GM12878 (cell line): ENCODE measurements at regions not wholly inside any gene's neighbourhood (a gene's known extent, or its start where the extent isn't known, plus 50 kb on each side); places are given as distances from the start of the nearest gene placed in this dataset.

Source experiments
- BRCA1 ChIP-seq: IDR thresholded peaks from 2 replicates; pipeline ENCODE4 v1.6.1; 2011; ENCODE audit warnings: low read depth, low read length, improper control_type of control experiment
- EP300 ChIP-seq, 2 experiments: fragments of 150-350 bp in 1 of 2; IDR thresholded peaks; 2 replicates each; pipeline ENCODE4 v1.6.1; 2011 to 2012; ENCODE audit warnings: low read depth in 2 of 2, low read length in 2 of 2, borderline replicate concordance in 1 of 2, improper control_type of control experiment in 1 of 2, inconsistent platforms in 1 of 2; ENCODE audit not compliant: control insufficient read depth in 1 of 2
- ESRRA ChIP-seq: IDR thresholded peaks from 2 replicates; pipeline ENCODE4 v1.6.1; 2012; ENCODE audit warnings: mild to moderate bottlenecking, low read length, improper control_type of control experiment
- MYC ChIP-seq: IDR thresholded peaks from 2 replicates; pipeline ENCODE4 v1.6.1; 2011; ENCODE audit warnings: mild to moderate bottlenecking, low read length, moderate library complexity, inconsistent platforms; ENCODE audit not compliant: insufficient read depth, insufficient replicate concordance, insufficient read length, severe bottlenecking
- NFIC ChIP-seq: IDR thresholded peaks from 2 replicates; pipeline ENCODE4 v1.6.1; 2012; ENCODE audit warnings: low read depth, mild to moderate bottlenecking, inconsistent platforms, low read length, moderate library complexity
- SP1 ChIP-seq: IDR thresholded peaks from one replicate; pipeline ENCODE4 v1.6.1; 2011; ENCODE audit warnings: low read depth, low read length
- ZBED1 ChIP-seq: IDR thresholded peaks from 2 replicates; pipeline ENCODE4 v1.6.1; 2016; ENCODE audit warnings: borderline replicate concordance
- ZNF207 ChIP-seq: fragments of 450-650 bp; IDR thresholded peaks from 2 replicates; pipeline ENCODE4 v1.6.1; 2014; ENCODE audit warnings: antibody characterized with exemption, mild to moderate bottlenecking, borderline replicate concordance
- ZZZ3 ChIP-seq: IDR thresholded peaks from 2 replicates; pipeline ENCODE4 v1.6.1; 2011; ENCODE audit warnings: low read depth; ENCODE audit not compliant: control insufficient read depth, insufficient read length
- TF ChIP-seq, protein P1 (sequence below), 3 experiments: IDR thresholded peaks in 2 of 3; conservative IDR thresholded peaks in 1 of 3; 2 replicates each; pipeline ENCODE4 v1.5.1; 2011; ENCODE audit warnings: low read depth in 3 of 3, low read length in 3 of 3, mild to moderate bottlenecking in 3 of 3, control low read depth in 2 of 3, moderate library complexity in 2 of 3, inconsistent platforms in 1 of 3, mixed read lengths in 1 of 3; ENCODE audit not compliant: control insufficient read depth in 2 of 3, insufficient read depth in 1 of 3; ENCODE audit errors: extremely low read depth in 1 of 3
- TF ChIP-seq, protein P2 (sequence below): fragments of 450-650 bp; IDR thresholded peaks from 2 replicates; pipeline ENCODE4 v1.6.1; 2017; ENCODE audit warnings: antibody characterized with exemption, mild to moderate bottlenecking, moderate library complexity
- TF ChIP-seq, protein P3 (sequence below): fragments of 450-650 bp; IDR thresholded peaks from 2 replicates; pipeline ENCODE4 v1.6.1; 2016; ENCODE audit warnings: mild to moderate bottlenecking, moderate library complexity, borderline replicate concordance
- TF ChIP-seq, protein P4 (sequence below): IDR thresholded peaks from 2 replicates; pipeline ENCODE4 v1.6.1; 2012; ENCODE audit warnings: low read depth, low read length, improper control_type of control experiment

DNA sequence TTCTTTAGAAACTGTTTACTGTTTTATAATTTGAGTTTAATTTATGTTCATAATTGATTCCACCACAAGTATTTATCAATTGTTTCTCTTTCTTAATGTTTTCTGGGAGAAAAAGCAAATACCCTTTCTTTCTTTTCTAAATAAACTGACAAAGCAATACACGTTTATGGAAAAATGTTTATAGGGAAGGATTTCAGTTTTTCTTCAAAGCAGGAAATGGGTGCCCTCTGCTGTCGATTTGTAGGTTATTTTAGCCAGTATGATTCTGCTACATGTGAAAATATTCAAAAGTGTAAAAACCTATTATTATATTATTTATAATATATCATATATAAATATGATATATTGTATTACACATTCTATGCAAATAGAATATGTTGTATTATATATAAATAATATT is 921.0 kb upstream of the ROBO1 start:
- TF ChIP-seq NFIC, result no peak
- no peak for TF ChIP-seq ZNF207
- TF ChIP-seq SP1, result no peak
- TF ChIP-seq ESRRA, result no peak
- no peak for TF ChIP-seq BRCA1
- TF ChIP-seq, protein P1, sequence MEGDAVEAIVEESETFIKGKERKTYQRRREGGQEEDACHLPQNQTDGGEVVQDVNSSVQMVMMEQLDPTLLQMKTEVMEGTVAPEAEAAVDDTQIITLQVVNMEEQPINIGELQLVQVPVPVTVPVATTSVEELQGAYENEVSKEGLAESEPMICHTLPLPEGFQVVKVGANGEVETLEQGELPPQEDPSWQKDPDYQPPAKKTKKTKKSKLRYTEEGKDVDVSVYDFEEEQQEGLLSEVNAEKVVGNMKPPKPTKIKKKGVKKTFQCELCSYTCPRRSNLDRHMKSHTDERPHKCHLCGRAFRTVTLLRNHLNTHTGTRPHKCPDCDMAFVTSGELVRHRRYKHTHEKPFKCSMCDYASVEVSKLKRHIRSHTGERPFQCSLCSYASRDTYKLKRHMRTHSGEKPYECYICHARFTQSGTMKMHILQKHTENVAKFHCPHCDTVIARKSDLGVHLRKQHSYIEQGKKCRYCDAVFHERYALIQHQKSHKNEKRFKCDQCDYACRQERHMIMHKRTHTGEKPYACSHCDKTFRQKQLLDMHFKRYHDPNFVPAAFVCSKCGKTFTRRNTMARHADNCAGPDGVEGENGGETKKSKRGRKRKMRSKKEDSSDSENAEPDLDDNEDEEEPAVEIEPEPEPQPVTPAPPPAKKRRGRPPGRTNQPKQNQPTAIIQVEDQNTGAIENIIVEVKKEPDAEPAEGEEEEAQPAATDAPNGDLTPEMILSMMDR (IDR thresholded peaks at IDR 0.05 in 2 of 3, conservative IDR thresholded peaks at IDR 0.05 in 1 of 3; ENCODE audit: control insufficient read depth in 2 of 3, extremely low read depth in 1 of 3, insufficient read depth in 1 of 3, low read depth in 3 of 3, low read length in 3 of 3), result peak in 1 of 3 experiments; percentile 2; a peak in 1 of 6 replicates
- TF ChIP-seq, protein P2, sequence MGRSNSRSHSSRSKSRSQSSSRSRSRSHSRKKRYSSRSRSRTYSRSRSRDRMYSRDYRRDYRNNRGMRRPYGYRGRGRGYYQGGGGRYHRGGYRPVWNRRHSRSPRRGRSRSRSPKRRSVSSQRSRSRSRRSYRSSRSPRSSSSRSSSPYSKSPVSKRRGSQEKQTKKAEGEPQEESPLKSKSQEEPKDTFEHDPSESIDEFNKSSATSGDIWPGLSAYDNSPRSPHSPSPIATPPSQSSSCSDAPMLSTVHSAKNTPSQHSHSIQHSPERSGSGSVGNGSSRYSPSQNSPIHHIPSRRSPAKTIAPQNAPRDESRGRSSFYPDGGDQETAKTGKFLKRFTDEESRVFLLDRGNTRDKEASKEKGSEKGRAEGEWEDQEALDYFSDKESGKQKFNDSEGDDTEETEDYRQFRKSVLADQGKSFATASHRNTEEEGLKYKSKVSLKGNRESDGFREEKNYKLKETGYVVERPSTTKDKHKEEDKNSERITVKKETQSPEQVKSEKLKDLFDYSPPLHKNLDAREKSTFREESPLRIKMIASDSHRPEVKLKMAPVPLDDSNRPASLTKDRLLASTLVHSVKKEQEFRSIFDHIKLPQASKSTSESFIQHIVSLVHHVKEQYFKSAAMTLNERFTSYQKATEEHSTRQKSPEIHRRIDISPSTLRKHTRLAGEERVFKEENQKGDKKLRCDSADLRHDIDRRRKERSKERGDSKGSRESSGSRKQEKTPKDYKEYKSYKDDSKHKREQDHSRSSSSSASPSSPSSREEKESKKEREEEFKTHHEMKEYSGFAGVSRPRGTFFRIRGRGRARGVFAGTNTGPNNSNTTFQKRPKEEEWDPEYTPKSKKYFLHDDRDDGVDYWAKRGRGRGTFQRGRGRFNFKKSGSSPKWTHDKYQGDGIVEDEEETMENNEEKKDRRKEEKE, result no peak
- TF ChIP-seq, protein P3, sequence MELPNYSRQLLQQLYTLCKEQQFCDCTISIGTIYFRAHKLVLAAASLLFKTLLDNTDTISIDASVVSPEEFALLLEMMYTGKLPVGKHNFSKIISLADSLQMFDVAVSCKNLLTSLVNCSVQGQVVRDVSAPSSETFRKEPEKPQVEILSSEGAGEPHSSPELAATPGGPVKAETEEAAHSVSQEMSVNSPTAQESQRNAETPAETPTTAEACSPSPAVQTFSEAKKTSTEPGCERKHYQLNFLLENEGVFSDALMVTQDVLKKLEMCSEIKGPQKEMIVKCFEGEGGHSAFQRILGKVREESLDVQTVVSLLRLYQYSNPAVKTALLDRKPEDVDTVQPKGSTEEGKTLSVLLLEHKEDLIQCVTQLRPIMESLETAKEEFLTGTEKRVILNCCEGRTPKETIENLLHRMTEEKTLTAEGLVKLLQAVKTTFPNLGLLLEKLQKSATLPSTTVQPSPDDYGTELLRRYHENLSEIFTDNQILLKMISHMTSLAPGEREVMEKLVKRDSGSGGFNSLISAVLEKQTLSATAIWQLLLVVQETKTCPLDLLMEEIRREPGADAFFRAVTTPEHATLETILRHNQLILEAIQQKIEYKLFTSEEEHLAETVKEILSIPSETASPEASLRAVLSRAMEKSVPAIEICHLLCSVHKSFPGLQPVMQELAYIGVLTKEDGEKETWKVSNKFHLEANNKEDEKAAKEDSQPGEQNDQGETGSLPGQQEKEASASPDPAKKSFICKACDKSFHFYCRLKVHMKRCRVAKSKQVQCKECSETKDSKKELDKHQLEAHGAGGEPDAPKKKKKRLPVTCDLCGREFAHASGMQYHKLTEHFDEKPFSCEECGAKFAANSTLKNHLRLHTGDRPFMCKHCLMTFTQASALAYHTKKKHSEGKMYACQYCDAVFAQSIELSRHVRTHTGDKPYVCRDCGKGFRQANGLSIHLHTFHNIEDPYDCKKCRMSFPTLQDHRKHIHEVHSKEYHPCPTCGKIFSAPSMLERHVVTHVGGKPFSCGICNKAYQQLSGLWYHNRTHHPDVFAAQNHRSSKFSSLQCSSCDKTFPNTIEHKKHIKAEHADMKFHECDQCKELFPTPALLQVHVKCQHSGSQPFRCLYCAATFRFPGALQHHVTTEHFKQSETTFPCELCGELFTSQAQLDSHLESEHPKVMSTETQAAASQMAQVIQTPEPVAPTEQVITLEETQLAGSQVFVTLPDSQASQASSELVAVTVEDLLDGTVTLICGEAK, result no peak
- TF ChIP-seq EP300 (IDR thresholded peaks at IDR 0.05; ENCODE audit: borderline replicate concordance in 1 of 2, control insufficient read depth in 1 of 2, low read depth in 2 of 2, low read length in 2 of 2), result no peak
- no peak for TF ChIP-seq ZZZ3
- TF ChIP-seq MYC, result no peak
- no peak for TF ChIP-seq ZBED1
- TF ChIP-seq, protein P4, sequence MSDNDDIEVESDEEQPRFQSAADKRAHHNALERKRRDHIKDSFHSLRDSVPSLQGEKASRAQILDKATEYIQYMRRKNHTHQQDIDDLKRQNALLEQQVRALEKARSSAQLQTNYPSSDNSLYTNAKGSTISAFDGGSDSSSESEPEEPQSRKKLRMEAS, result no peak
